Breast epithelium (tissue), 4 donors: ENCODE measurements at regions not wholly inside any gene's neighbourhood (a gene's known extent, or its start where the extent isn't known, plus 50 kb on each side); places are given as distances from the start of the nearest gene placed in this dataset.
"Not testable (repeated sequence)": the region's sequence is repeated elsewhere in the genome, so short reads cannot be mapped to it uniquely, and the experiment has no call there.

Experiments
- DNase-seq, 2 donors: peaks; one replicate each; pipeline ENCODE4 v3.0.0-alpha.2; 2019; ENCODE audit warnings: low spot score in 2 of 2
- H3K27ac ChIP-seq, 2 donors: fragments of 200-600 bp; sonication (generic) in 1 of 2; one replicate each; pipeline ENCODE4 v1.5.1; 2016 to 2019; ENCODE audit warnings: mild to moderate bottlenecking in 1 of 2
- H3K27me3 ChIP-seq, 2 donors: fragments of 200-600 bp; sonication (generic) in 1 of 2; one replicate each; pipeline versions ENCODE4 v1.5.1 to v1.6.0; 2017 to 2019; ENCODE audit warnings: control low read depth in 1 of 2, mild to moderate bottlenecking in 1 of 2
- H3K36me3 ChIP-seq: fragments of 200-600 bp; one replicate; pipeline ENCODE4 v1.5.1; 2019
- H3K4me1 ChIP-seq, 2 donors: fragments of 200-600 bp; sonication (generic); one replicate each; pipeline ENCODE4 v1.5.1; 2016 to 2019; ENCODE audit warnings: control low read depth in 1 of 2
- H3K4me3 ChIP-seq, 3 donors: fragments of 200-600 bp; sonication (generic); 1 replicate in 2 of 3; 2 replicates in 1 of 3; pipeline ENCODE4 v1.5.1; 2016 to 2019; ENCODE audit warnings: mild to moderate bottlenecking in 3 of 3, moderate library complexity in 2 of 3
- H3K9me3 ChIP-seq, 2 donors: fragments of 200-600 bp; sonication (generic) in 1 of 2; one replicate each; pipeline ENCODE4 v1.5.1; 2016 to 2019; ENCODE audit warnings: control low read depth in 1 of 2
- CTCF ChIP-seq, 3 donors: fragments of 450-650 bp; IDR thresholded peaks; one replicate each; pipeline ENCODE4 v1.5.1; 2016 to 2017; ENCODE audit warnings: antibody characterized with exemption in 3 of 3, mild to moderate bottlenecking in 3 of 3, moderate library complexity in 3 of 3
- POLR2A ChIP-seq: fragments of 450-650 bp; IDR thresholded peaks from one replicate; pipeline ENCODE4 v1.6.1; 2016; ENCODE audit warnings: antibody characterized with exemption, mild to moderate bottlenecking, moderate library complexity
- POLR2AphosphoS5 ChIP-seq, 3 donors: sonication (generic); formaldehyde crosslinking; IDR thresholded peaks; one replicate each; pipeline ENCODE4 v1.6.1; 2017; ENCODE audit warnings: antibody characterized with exemption in 3 of 3
- intact Hi-C: fragments of 100-400 bp; cut with DNase I; formaldehyde crosslinking; loops from one replicate; pipeline ENCODE4 v1.15.1; 2023; ENCODE audit warnings: low total_unique reads

GRCh38 chr7:128591705-128592104 lies 80.4 kb upstream of the GARIN1A start:
- Histone ChIP-seq H3K4me3 (no peak overlapping the region), H3K27ac (no peak overlapping the region), H3K4me1 (no peaks in the 10 kb centered on the region), H3K27me3 (no peaks in the 10 kb centered on the region), H3K36me3 (no peaks in the 10 kb centered on the region), H3K9me3 (no peaks in the 10 kb centered on the region)
- TF ChIP-seq POLR2A (no peak), POLR2AphosphoS5 (IDR thresholded peaks at IDR 0.05) (no peak), CTCF (IDR thresholded peaks at IDR 0.05) (no peak)
- intact Hi-C loops = no loop called here
- no peak for DNase-seq

GRCh38 chr7:128592209-128592608 lies 79.9 kb upstream of the GARIN1A start:
- H3K27me3 ChIP-seq, H3K27ac ChIP-seq, H3K9me3 ChIP-seq, intact Hi-C loops, H3K4me1 ChIP-seq, DNase-seq, H3K36me3 ChIP-seq, H3K4me3 ChIP-seq: not testable (repeated sequence)

- H3K4me1 ChIP-seq, H3K27ac ChIP-seq, H3K27me3 ChIP-seq, H3K36me3 ChIP-seq, H3K9me3 ChIP-seq, H3K4me3 ChIP-seq, DNase-seq, intact Hi-C loops: not testable (repeated sequence)
Measured at GRCh38 chr7:128594061-128594460, 78.0 kb upstream of the GARIN1A start.

- H3K36me3 ChIP-seq, H3K9me3 ChIP-seq, intact Hi-C loops, DNase-seq, H3K27me3 ChIP-seq, H3K4me3 ChIP-seq, H3K4me1 ChIP-seq: not testable (repeated sequence)
- peak overlapping the region; percentile 25 to 40 for H3K27ac ChIP-seq
Measured at GRCh38 chr7:128596336-128597128, 75.6 kb upstream of the GARIN1A start.

GRCh38 chr7:128598946-128599345 lies 73.1 kb upstream of the GARIN1A start:
- peak overlapping the region in 1 of 2 donors; percentile 23 for H3K27ac ChIP-seq
- intact Hi-C loops, H3K4me1 ChIP-seq, H3K9me3 ChIP-seq, H3K27me3 ChIP-seq, H3K36me3 ChIP-seq, H3K4me3 ChIP-seq: not testable (repeated sequence)
- DNase-seq = peak in 1 of 2 donors; percentile 38

- H3K4me1 ChIP-seq, H3K27ac ChIP-seq, H3K27me3 ChIP-seq, H3K9me3 ChIP-seq, intact Hi-C loops, H3K36me3 ChIP-seq: not testable (repeated sequence)
- peak in 2 of 3 donors; percentile 47 to 64 for TF ChIP-seq CTCF (IDR thresholded peaks at IDR 0.05)
- DNase-seq = peak in 1 of 2 donors; percentile 24
- peak overlapping the region in 1 of 3 donors; percentile 47 for H3K4me3 ChIP-seq
Measured at GRCh38 chr7:128608678-128609421, 63.2 kb upstream of the GARIN1A start.

- H3K27me3 ChIP-seq, H3K4me3 ChIP-seq, H3K27ac ChIP-seq, H3K4me1 ChIP-seq, DNase-seq, H3K36me3 ChIP-seq, H3K9me3 ChIP-seq, intact Hi-C loops: not testable (repeated sequence)
Measured at GRCh38 chr7:128613366-128613765, 58.7 kb upstream of the GARIN1A start.

GRCh38 chr7:128614812-128615211 lies 57.3 kb upstream of the GARIN1A start:
- H3K4me1 ChIP-seq, H3K27ac ChIP-seq, DNase-seq, H3K4me3 ChIP-seq, H3K36me3 ChIP-seq, H3K9me3 ChIP-seq, intact Hi-C loops, H3K27me3 ChIP-seq: not testable (repeated sequence)

GRCh38 chr7:128616799-128617198 lies 55.3 kb upstream of the GARIN1A start:
- H3K36me3 ChIP-seq, H3K27me3 ChIP-seq, DNase-seq, H3K4me3 ChIP-seq, H3K9me3 ChIP-seq, H3K27ac ChIP-seq, intact Hi-C loops, H3K4me1 ChIP-seq: not testable (repeated sequence)
